Naive thymus-derived CD4-positive, alpha-beta T cell (primary cell): ENCODE measurements at regions not wholly inside any gene's neighbourhood (a gene's known extent, or its start where the extent isn't known, plus 50 kb on each side); places are given as distances from the start of the nearest gene placed in this dataset.
A peak's percentile ranks its signal among the peaks of the same experiment; 100 is the strongest.

Source experiments
- ATAC-seq: fragments of 150-1000 bp; cut with Tn5 transposase; 2 replicates; pipeline ENCODE4 v1.10.0; 2021; ENCODE audit warnings: mild to moderate bottlenecking, moderate library complexity
- CTCF ChIA-PET: fragments of 350-600 bp; sonication (Branson Sonifier 250); formaldehyde crosslinking; loops from one replicate; lab custom pipeline; 2021; ENCODE audit warnings: antibody characterized with exemption; lab: Charles Lee
- POLR2A ChIA-PET: fragments of 350-600 bp; sonication (Branson Sonifier 250); formaldehyde crosslinking; loops from one replicate; lab custom pipeline; 2021; ENCODE audit warnings: antibody characterized with exemption, inconsistent platforms; lab: Charles Lee
- DNase-seq, 9 donors: peaks; one replicate each; pipeline versions ENCODE4 v3.0.0 to v3.0.0-alpha.2; 2020 to 2022; ENCODE audit warnings: mixed read lengths in 1 of 9
- H3K27ac ChIP-seq: one replicate; pipeline ENCODE4 v1.7.0; 2013; ENCODE audit warnings: mild to moderate bottlenecking, low read depth, low read length, moderate library complexity
- H3K27me3 ChIP-seq, 2 donors: one replicate each; pipeline ENCODE4 v1.7.0; 2013; ENCODE audit warnings: low read length in 2 of 2, mild to moderate bottlenecking in 2 of 2, moderate library complexity in 2 of 2; ENCODE audit not compliant: control insufficient read depth in 2 of 2, insufficient read depth in 2 of 2
- H3K36me3 ChIP-seq, 3 experiments: 1 replicate in 2 of 3; 2 replicates in 1 of 3; pipeline ENCODE4 v1.7.0; 2013; ENCODE audit warnings: low read length in 3 of 3, mild to moderate bottlenecking in 3 of 3, moderate library complexity in 1 of 3; ENCODE audit not compliant: insufficient read depth in 3 of 3, control insufficient read depth in 2 of 3
- H3K4me1 ChIP-seq, 2 donors: one replicate each; pipeline ENCODE4 v1.7.0; 2013; ENCODE audit warnings: low read length in 2 of 2, mild to moderate bottlenecking in 2 of 2, moderate library complexity in 1 of 2; ENCODE audit not compliant: control insufficient read depth in 2 of 2, insufficient read depth in 2 of 2
- H3K4me3 ChIP-seq: 2 replicates; pipeline ENCODE4 v1.7.0; 2013; ENCODE audit warnings: mild to moderate bottlenecking, low read length
- H3K9me3 ChIP-seq, 3 experiments: 1 replicate in 2 of 3; 2 replicates in 1 of 3; pipeline ENCODE4 v1.7.0; 2013; ENCODE audit warnings: low read length in 3 of 3; ENCODE audit not compliant: control insufficient read depth in 2 of 3
- H3K27ac Mint-ChIP-seq, 9 donors: one replicate each; pipeline ENCODE4 v1.8.0; 2020 to 2022; ENCODE audit warnings: mixed read lengths in 9 of 9, mild to moderate bottlenecking in 8 of 9, moderate library complexity in 5 of 9, inconsistent platforms in 2 of 9
- H3K27me3 Mint-ChIP-seq, 5 donors: one replicate each; pipeline ENCODE4 v1.8.0; 2021 to 2022; ENCODE audit warnings: mixed read lengths in 5 of 5, mild to moderate bottlenecking in 1 of 5
- H3K36me3 Mint-ChIP-seq, 5 donors: one replicate each; pipeline ENCODE4 v1.8.0; 2020 to 2022; ENCODE audit warnings: mixed read lengths in 5 of 5, mild to moderate bottlenecking in 3 of 5, inconsistent platforms in 1 of 5
- H3K4me1 Mint-ChIP-seq, 7 donors: one replicate each; pipeline ENCODE4 v1.8.0; 2020 to 2022; ENCODE audit warnings: mixed read lengths in 7 of 7, mild to moderate bottlenecking in 3 of 7, inconsistent platforms in 1 of 7
- H3K4me3 Mint-ChIP-seq, 10 donors: one replicate each; pipeline ENCODE4 v1.8.0; 2020 to 2022; ENCODE audit warnings: mild to moderate bottlenecking in 10 of 10, mixed read lengths in 10 of 10, moderate library complexity in 6 of 10, inconsistent platforms in 2 of 10
- H3K9me3 Mint-ChIP-seq, 11 donors: one replicate each; pipeline ENCODE4 v1.8.0; 2020 to 2022; ENCODE audit warnings: mixed read lengths in 11 of 11, mild to moderate bottlenecking in 4 of 11, inconsistent platforms in 1 of 11, moderate library complexity in 1 of 11
- intact Hi-C, 2 donors: fragments of 100-400 bp; cut with micrococcal nuclease; formaldehyde crosslinking; loops; one replicate each; pipeline ENCODE4 v1.15.1; 2023

GRCh38 chr10:47076949-47077361 is 165.7 kb downstream of the PTPN20 start:
- H3K9me3 Mint-ChIP-seq = no peaks in the 10 kb centered on the region
- Histone ChIP-seq H3K4me1 (peaks cover 0 to 9% of the 10 kb centered on the region in 2 donors), H3K9me3 (no peaks in the 10 kb centered on the region), H3K27me3 (no peaks in the 10 kb centered on the region), H3K4me3 (no peak overlapping the region), H3K27ac (no peak overlapping the region), H3K36me3 (no peaks in the 10 kb centered on the region)
- H3K27me3 Mint-ChIP-seq = peaks cover 0 to 10% (median 0%) of the 10 kb centered on the region in 5 donors
- ATAC-seq = no peak
- ChIA-PET CTCF (no interaction called here), POLR2A (no interaction called here)
- peaks cover 8 to 18% (median 13%) of the 10 kb centered on the region in 7 donors for H3K4me1 Mint-ChIP-seq
- peaks cover 0 to 3% (median 0%) of the 10 kb centered on the region in 5 donors for H3K36me3 Mint-ChIP-seq
- intact Hi-C loops = no loop called here
- DNase-seq = no peak
- no peak overlapping the region for H3K4me3 Mint-ChIP-seq
- H3K27ac Mint-ChIP-seq = peak overlapping the region in 1 of 9 donors; percentile 8

GRCh38 chr10:47077386-47077785 is 166.2 kb downstream of the PTPN20 start:
- intact Hi-C loops = no loop called here

DNA sequence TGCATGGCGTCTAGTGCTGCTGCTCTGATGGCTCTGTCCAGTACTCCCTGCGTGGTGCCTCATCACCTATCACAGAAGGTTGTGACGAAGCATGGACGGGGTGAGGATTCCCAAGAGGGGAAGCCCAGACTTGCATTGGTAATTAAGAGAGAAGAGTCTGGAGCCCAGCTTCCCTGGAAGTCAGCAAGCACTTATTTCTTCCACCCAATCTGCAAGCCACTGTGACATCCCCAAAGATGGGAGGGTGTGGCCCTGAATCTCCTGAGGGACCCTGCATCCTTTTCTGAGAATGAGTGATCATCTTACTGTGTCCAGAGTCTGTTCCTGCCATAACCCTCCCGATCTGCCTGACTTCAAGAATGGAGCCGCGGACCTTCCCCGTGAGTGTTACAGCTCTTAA is 166.7 kb downstream of the PTPN20 start:
- Histone ChIP-seq H3K27me3 (no peaks in the 10 kb centered on the region), H3K27ac (no peak overlapping the region), H3K36me3 (no peaks in the 10 kb centered on the region), H3K9me3 (no peaks in the 10 kb centered on the region), H3K4me3 (no peak overlapping the region), H3K4me1 (peaks cover 0 to 9% of the 10 kb centered on the region in 2 donors)
- H3K27me3 Mint-ChIP-seq = peaks cover 0 to 7% (median 0%) of the 10 kb centered on the region in 5 donors
- ATAC-seq (no peak), DNase-seq (no peak)
- no peaks in the 10 kb centered on the region for H3K9me3 Mint-ChIP-seq
- peaks cover 0 to 3% (median 0%) of the 10 kb centered on the region in 5 donors for H3K36me3 Mint-ChIP-seq
- ChIA-PET CTCF (no interaction called here), POLR2A (interaction anchor here (1.9 kb wide), 1 partner anchor 10 kb away, joined by 6 read pairs; no protein-coding TSS in a partner anchor)
- intact Hi-C loops = no loop called here
- H3K4me1 Mint-ChIP-seq = peaks cover 8 to 18% (median 13%) of the 10 kb centered on the region in 7 donors
- H3K4me3 Mint-ChIP-seq = no peak overlapping the region
- H3K27ac Mint-ChIP-seq = peak overlapping the region in 1 of 9 donors; percentile 30

More at GRCh38 chr10:47077386-47077785, 166.2 kb downstream of the PTPN20 start:
- POLR2A ChIA-PET = no interaction called here
- H3K27ac ChIP-seq = no peak overlapping the region
- H3K4me3 Mint-ChIP-seq = no peak overlapping the region
- H3K27me3 ChIP-seq = no peaks in the 10 kb centered on the region
- H3K27ac Mint-ChIP-seq = no peak overlapping the region
- H3K36me3 Mint-ChIP-seq = peaks cover 0 to 3% (median 0%) of the 10 kb centered on the region in 5 donors
- no peaks in the 10 kb centered on the region for H3K9me3 ChIP-seq
- H3K4me1 Mint-ChIP-seq = peaks cover 8 to 18% (median 13%) of the 10 kb centered on the region in 7 donors
- peaks cover 0 to 9% of the 10 kb centered on the region in 2 donors for H3K4me1 ChIP-seq
- peaks cover 0 to 9% (median 0%) of the 10 kb centered on the region in 5 donors for H3K27me3 Mint-ChIP-seq
- ATAC-seq (no peak), DNase-seq (no peak)
- H3K4me3 ChIP-seq = no peak overlapping the region
- CTCF ChIA-PET = no interaction called here
- H3K9me3 Mint-ChIP-seq = no peaks in the 10 kb centered on the region
- no peaks in the 10 kb centered on the region for H3K36me3 ChIP-seq

DNA sequence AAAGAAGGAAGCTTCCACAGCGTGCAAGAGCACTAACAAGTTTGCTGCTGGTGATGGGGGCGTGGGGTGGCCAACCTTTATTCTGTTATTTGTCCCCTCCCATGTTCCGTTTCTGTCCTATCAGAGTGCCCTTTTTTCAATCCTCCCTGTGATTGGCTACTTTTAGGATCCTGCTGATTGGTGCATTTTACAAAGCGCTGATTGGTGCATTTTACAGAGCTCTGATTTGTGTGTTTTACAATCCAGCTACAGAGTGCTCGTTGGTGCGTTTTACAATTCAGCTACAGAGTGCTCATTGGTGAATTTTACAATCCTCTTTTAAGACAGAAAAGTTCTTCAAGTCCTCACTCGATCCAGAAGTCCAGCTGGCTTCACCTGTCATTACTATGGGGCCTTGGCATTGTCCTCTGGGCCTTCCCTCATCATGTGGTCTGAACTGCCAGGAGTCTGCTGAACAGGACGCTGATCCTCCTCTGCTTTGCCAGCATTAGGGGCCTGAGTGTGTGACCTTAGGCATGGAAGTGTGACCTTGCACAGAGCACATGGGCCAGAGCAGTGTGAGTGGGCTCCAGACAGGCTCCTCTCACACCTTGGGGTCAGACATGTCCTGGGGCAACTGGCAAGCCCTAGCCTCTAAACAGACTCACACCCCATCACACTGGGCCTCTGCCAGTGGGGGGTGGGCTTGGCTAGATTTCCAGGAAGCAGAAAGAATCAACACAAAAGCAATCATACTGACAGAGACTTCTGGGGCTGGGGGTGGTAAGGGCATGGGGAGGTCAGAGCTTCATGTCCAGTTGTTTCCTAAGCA is 167.4 kb downstream of the PTPN20 start:
- H3K36me3 Mint-ChIP-seq = peaks cover 0 to 3% (median 0%) of the 10 kb centered on the region in 5 donors
- no peaks in the 10 kb centered on the region for H3K9me3 Mint-ChIP-seq
- H3K27me3 Mint-ChIP-seq = peaks cover 0 to 7% (median 0%) of the 10 kb centered on the region in 5 donors
- no peak overlapping the region for H3K27ac ChIP-seq
- no peak overlapping the region for H3K4me3 Mint-ChIP-seq
- peaks cover 0 to 9% of the 10 kb centered on the region in 2 donors for H3K4me1 ChIP-seq
- CTCF ChIA-PET = interaction anchor here (1.5 kb wide), 1 partner anchor 18 kb away, joined by 4 read pairs; no protein-coding TSS in a partner anchor
- peak overlapping the region in 1 of 9 donors; percentile 30 for H3K27ac Mint-ChIP-seq
- H3K9me3 ChIP-seq = no peaks in the 10 kb centered on the region
- H3K36me3 ChIP-seq = no peaks in the 10 kb centered on the region
- no peaks in the 10 kb centered on the region for H3K27me3 ChIP-seq
- no peak for DNase-seq
- H3K4me1 Mint-ChIP-seq = peaks cover 8 to 18% (median 13%) of the 10 kb centered on the region in 7 donors
- H3K4me3 ChIP-seq = no peak overlapping the region
- ATAC-seq = no peak
- POLR2A ChIA-PET = interaction anchor here (1.9 kb wide), 1 partner anchor 9 kb away, joined by 6 read pairs; no protein-coding TSS in a partner anchor
- intact Hi-C loops = no loop called here

GRCh38 chr10:47079204-47079580 is 168.0 kb downstream of the PTPN20 start:
- Mint-ChIP-seq H3K27ac (no peak overlapping the region), H3K27me3 (peaks cover 0 to 6% (median 0%) of the 10 kb centered on the region in 5 donors), H3K36me3 (peaks cover 0 to 3% (median 0%) of the 10 kb centered on the region in 5 donors), H3K4me3 (no peak overlapping the region), H3K9me3 (no peaks in the 10 kb centered on the region), H3K4me1 (peaks cover 8 to 18% (median 13%) of the 10 kb centered on the region in 7 donors)
- ChIA-PET CTCF (interaction anchor here (1.5 kb wide), 1 partner anchor 17 kb away, joined by 4 read pairs; no protein-coding TSS in a partner anchor), POLR2A (interaction anchor here (1.9 kb wide), 1 partner anchor 9 kb away, joined by 6 read pairs; no protein-coding TSS in a partner anchor)
- ATAC-seq = no peak
- H3K4me3 ChIP-seq = no peak overlapping the region
- intact Hi-C loops = no loop called here
- DNase-seq = no peak
- H3K36me3 ChIP-seq = no peaks in the 10 kb centered on the region
- H3K27ac ChIP-seq = no peak overlapping the region
- H3K27me3 ChIP-seq = no peaks in the 10 kb centered on the region
- H3K9me3 ChIP-seq = no peaks in the 10 kb centered on the region
- peaks cover 0 to 9% of the 10 kb centered on the region in 2 donors for H3K4me1 ChIP-seq

DNA sequence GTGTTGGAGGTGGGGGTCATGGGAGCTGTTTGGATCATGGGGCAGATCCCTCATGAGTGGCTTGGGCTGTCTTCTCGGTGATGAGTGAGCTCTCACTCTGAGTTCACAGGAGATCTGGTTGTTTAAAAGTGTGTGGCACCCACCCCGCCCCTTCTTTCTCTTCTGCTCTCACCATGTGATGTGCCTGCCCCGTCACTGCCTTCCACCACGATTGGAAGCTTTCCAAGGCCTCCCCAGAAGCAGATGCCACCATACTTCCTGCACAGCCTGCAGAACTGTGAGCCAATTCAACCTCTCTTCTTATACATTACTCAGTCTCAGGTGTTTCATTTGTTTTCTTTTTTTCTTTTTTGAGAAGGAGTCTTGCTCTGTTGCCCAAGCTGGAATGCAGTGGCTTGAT is 170.0 kb downstream of the PTPN20 start:
- H3K4me3 ChIP-seq = no peak overlapping the region
- H3K27ac Mint-ChIP-seq = peak overlapping the region in 5 of 9 donors; percentile 3 to 75 (median 26)
- no peaks in the 10 kb centered on the region for H3K27me3 Mint-ChIP-seq
- no peaks in the 10 kb centered on the region for H3K27me3 ChIP-seq
- peaks cover 0 to 9% of the 10 kb centered on the region in 2 donors for H3K4me1 ChIP-seq
- intact Hi-C loops = no loop called here
- H3K9me3 Mint-ChIP-seq = no peaks in the 10 kb centered on the region
- peaks cover 8 to 19% (median 13%) of the 10 kb centered on the region in 7 donors for H3K4me1 Mint-ChIP-seq
- ATAC-seq (peak; percentile 38), DNase-seq (peak in 6 of 9 donors; percentile 18 to 52 (median 42))
- H3K36me3 Mint-ChIP-seq = peaks cover 0 to 3% (median 0%) of the 10 kb centered on the region in 5 donors
- no peak overlapping the region for H3K27ac ChIP-seq
- H3K4me3 Mint-ChIP-seq = peak overlapping the region in 4 of 10 donors; percentile 0 to 57 (median 22)
- no peaks in the 10 kb centered on the region for H3K9me3 ChIP-seq
- H3K36me3 ChIP-seq = no peaks in the 10 kb centered on the region
- ChIA-PET CTCF (interaction anchor here (0.9 kb wide), 1 partner anchor 145 kb away, joined by 4 read pairs; no protein-coding TSS in a partner anchor), POLR2A (no interaction called here)
